HFF-Myc (cell line): ENCODE measurements at regions not wholly inside any gene's neighbourhood (a gene's known extent, or its start where the extent isn't known, plus 50 kb on each side); places are given as distances from the start of the nearest gene placed in this dataset.

Source experiments
- DNase-seq: peaks from one replicate; pipeline ENCODE4 v3.0.0-alpha.2; 2011; ENCODE audit warnings: low read depth; ENCODE audit errors: extremely low read depth
- H3K4me3 ChIP-seq: replicated peaks from 2 replicates; pipeline ENCODE4 v1.5.1; 2011; ENCODE audit warnings: low read depth, mild to moderate bottlenecking, control low read depth, low read length
- TF ChIP-seq, protein P1 (sequence below): IDR thresholded peaks from 2 replicates; pipeline ENCODE4 v1.5.1; 2012; ENCODE audit warnings: mild to moderate bottlenecking, low read depth, low read length, control low read depth; ENCODE audit errors: missing control alignments

- no peak for DNase-seq
- TF ChIP-seq, protein P1, sequence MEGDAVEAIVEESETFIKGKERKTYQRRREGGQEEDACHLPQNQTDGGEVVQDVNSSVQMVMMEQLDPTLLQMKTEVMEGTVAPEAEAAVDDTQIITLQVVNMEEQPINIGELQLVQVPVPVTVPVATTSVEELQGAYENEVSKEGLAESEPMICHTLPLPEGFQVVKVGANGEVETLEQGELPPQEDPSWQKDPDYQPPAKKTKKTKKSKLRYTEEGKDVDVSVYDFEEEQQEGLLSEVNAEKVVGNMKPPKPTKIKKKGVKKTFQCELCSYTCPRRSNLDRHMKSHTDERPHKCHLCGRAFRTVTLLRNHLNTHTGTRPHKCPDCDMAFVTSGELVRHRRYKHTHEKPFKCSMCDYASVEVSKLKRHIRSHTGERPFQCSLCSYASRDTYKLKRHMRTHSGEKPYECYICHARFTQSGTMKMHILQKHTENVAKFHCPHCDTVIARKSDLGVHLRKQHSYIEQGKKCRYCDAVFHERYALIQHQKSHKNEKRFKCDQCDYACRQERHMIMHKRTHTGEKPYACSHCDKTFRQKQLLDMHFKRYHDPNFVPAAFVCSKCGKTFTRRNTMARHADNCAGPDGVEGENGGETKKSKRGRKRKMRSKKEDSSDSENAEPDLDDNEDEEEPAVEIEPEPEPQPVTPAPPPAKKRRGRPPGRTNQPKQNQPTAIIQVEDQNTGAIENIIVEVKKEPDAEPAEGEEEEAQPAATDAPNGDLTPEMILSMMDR: no peak
Observed at GRCh38 chr2:200222791-200223190, 83.7 kb upstream of the SPATS2L start.

DNA sequence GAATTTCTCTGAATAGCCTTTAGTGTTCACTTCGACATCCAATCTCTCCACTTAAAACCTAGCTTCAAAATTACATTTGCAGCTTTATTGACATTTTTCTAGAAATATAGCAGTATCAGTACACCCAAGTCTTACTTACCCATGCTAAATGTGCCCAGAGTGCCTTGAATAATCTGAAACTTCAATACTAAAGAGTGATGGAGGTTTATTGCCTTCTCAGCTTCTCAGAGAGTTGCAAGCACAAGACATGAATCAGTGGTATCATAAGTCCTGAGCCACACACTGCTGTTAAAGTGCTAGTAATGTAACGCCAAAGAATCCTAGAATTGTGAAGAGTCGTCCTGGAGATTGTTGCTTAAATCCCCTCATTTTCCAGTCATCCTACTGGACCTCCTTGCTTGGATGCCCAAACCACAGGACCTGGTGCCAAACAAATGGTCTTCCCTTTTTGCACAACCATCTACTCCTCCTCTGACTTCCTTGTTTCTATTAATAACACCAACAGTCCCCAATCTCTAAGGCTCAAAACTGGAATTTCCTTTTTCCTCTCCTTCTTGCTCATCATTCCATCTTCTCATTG, 83.2 kb upstream of the SPATS2L start:
- H3K4me3 ChIP-seq: no peak overlapping the region
- TF ChIP-seq, protein P1: no peak
- DNase-seq: no peak

More at GRCh38 chr2:200222791-200223190, 83.7 kb upstream of the SPATS2L start:
- H3K4me3 ChIP-seq: no peak overlapping the region

DNA sequence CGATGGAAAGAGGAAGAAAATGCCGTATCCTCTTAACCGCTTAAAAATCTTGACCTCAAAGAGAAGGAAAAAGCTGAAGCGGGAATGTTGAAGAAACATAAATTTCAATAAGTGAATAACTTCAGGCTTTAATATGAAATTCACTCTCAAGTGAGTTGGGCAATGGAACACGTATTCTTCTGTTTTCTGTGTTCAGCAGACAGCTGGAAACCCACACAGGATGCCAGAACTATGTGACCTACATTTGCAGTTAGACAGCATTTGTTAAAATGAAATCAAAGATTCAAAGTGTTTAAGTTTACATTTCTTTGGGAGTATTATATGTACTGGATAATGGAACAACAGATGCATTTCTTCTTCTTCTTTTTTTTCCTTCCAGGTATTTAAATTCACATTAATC, 80.5 kb upstream of the SPATS2L start:
- no peak overlapping the region for H3K4me3 ChIP-seq
- TF ChIP-seq, protein P1: no peak
- DNase-seq: no peak

DNA sequence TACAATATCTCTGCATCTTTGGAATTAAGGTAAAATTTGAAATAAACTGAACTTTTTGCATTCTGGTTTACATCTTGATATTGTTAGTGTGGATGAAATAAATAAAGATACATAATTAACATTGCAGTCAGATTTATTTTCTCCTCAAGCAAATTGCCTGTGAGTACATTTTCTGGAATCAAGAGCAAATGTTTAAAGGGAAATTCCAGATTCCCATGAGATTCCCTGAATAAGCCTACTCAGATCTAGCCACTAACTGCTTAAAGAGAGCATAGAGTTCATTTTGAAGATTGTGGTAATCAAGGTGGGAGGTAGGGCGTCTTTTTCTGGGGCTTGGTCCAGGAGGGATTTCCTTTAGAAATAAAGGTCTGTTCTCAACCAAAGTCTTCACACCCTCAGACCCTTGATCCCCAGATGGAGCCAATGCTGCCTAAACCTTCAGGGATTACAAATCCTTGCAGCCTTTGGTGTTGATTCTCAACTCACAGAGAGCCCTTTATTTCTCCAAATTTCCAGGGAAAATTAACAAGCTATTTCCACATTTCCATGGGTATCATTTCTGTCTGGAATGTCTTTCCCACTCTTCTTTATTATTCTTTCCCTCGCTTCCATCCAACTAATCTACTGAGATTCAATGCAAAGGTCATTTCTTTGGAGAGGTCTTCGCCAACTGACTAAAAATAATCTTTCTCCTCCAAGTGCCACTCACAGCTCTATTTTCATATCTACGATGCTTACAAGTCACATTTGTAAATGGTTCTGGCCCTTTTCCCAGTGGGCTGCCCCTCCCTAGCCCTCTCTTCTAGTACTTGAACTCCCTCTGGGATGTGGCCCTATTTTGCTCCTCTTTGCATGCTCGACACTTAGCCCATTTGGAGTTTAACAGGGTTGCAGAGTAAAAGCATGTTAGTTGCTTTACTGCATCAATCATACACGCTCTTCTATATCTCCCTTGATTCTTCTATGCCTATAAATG, 79.8 kb upstream of the SPATS2L start:
- no peak for DNase-seq
- TF ChIP-seq, protein P1: no peak
- no peak overlapping the region for H3K4me3 ChIP-seq

DNA sequence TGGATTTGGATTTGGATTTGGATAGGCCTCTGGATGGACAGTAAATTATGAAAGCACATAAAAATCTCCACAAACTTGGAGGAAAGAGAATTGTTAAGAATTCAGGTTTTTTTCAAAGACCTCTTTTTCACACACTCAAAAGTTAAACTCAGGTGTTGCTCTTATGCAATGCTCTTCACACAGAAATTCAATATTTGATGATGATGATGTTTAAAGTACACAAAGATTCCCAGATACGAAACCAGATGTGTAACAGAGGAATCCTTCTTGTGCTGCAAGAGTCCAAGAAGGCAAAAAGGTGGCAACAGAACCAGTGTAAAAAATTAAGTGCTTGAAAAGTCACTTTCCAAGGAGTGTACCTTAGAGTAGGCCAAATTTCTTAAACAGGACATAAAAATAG, 75.8 kb upstream of the SPATS2L start:
- TF ChIP-seq, protein P1: no peak
- H3K4me3 ChIP-seq: no peak overlapping the region
- DNase-seq: no peak

GRCh38 chr2:200235533-200235932, 71.0 kb upstream of the SPATS2L start:
- no peak overlapping the region for H3K4me3 ChIP-seq
- TF ChIP-seq, protein P1: no peak
- DNase-seq: no peak
